ENCODE measurements at regions not wholly inside any gene's neighbourhood (a gene's known extent, or its start where the extent isn't known, plus 50 kb on each side); places are given as distances from the start of the nearest gene placed in this dataset.

DNA sequence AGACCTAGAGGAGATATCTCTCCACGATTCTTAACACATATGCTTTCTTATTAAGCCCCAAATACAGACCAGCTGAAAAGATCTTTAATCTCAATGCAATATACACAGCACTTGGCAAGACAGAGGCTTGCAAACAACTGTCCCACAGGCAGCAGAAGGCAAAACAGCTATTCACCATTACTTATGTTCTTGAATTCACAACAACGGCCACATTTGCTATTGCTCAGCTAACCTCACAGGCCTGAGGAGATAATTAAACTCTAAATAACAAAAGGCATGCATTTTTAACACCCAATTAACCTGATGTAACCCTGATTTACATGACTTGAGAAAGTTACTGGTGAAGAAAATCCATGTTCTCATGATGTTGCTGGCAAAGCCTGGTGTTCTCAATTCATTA lies 216.4 kb downstream of the CRPPA start:
- dilution Hi-C loops (cut with HindIII; ENCODE audit: low sequenced_read_pairs, unreplicated experiment): no loop called here
- no peak overlapping the region for H3K27ac ChIP-seq (ENCODE audit: insufficient read depth, low read length)
- H2AFZ ChIP-seq (replicated peaks; ENCODE audit: low read length, poor library complexity): no peak overlapping the region

More for the DNA sequence above, 216.4 kb downstream of the CRPPA start:
- H3K79me1 ChIP-seq (ENCODE audit: low read depth in 1 of 2, low read length in 2 of 2): no peaks in the 10 kb centered on the region
- no peaks in the 10 kb centered on the region for H3K27me3 ChIP-seq (ENCODE audit: control insufficient read depth, insufficient read depth, low read length)
- no CpG with 5 or more reads among the region's 2 CpGs for WGBS, 2 experiments (ENCODE audit: extremely low coverage in 2 of 2, insufficient read length in 1 of 2)
- H2BK20ac ChIP-seq (ENCODE audit: low read depth, low read length): no peak overlapping the region
- H3K18ac ChIP-seq (ENCODE audit: low read depth, low read length): no peak overlapping the region
- H4K91ac ChIP-seq (ENCODE audit: insufficient read depth, low read depth, low read length): no peak overlapping the region
- H2AK5ac ChIP-seq (ENCODE audit: low read depth, low read length): no peak overlapping the region
- no peak overlapping the region for H2BK15ac ChIP-seq (ENCODE audit: low read depth, low read length)
- no peak overlapping the region for H3K4me2 ChIP-seq (ENCODE audit: low read depth, low read length)
- no peak overlapping the region for H3K9ac ChIP-seq (ENCODE audit: low read depth, low read length)
- no peak overlapping the region for H3K23ac ChIP-seq (ENCODE audit: low read depth, low read length)
- H4K8ac ChIP-seq (ENCODE audit: low read depth in 2 of 2, low read length in 2 of 2): no peak overlapping the region
- H3K36me3 ChIP-seq (ENCODE audit: control insufficient read depth, insufficient read depth, low read length): no peaks in the 10 kb centered on the region
- H3K56ac ChIP-seq (ENCODE audit: extremely low read depth, insufficient read depth, low read length): no peak overlapping the region
- ChIA-PET CTCF (no interaction called here), POLR2A (ENCODE audit: unreplicated experiment) (no interaction called here)
- intact Hi-C loops (cut with micrococcal nuclease) (no loop called here), in situ Hi-C loops (cut with MboI; ENCODE audit: low sequenced_read_pairs) (no loop called here)
- H3K14ac ChIP-seq (replicated peaks; ENCODE audit: low read depth, low read length): no peak overlapping the region
- H4K5ac ChIP-seq (ENCODE audit: low read depth, low read length): no peak overlapping the region
- H2BK5ac ChIP-seq (ENCODE audit: low read depth, low read length, poor library complexity, severe bottlenecking): no peak overlapping the region
- H3K4ac ChIP-seq (ENCODE audit: low read depth, low read length): no peak overlapping the region
- H2AK9ac ChIP-seq (replicated peaks; ENCODE audit: low read depth, low read length, poor library complexity): no peak overlapping the region
- H3K4me3 ChIP-seq (ENCODE audit: insufficient read depth, low read depth, low read length): no peak overlapping the region
- no peaks in the 10 kb centered on the region for H3K9me3 ChIP-seq (ENCODE audit: control insufficient read depth, insufficient read depth, low read length)
- no TSS peak for BruUV-seq (replicated peaks)
- no peaks in the 10 kb centered on the region for H3K9me1 ChIP-seq (ENCODE audit: insufficient read depth, low read length)
- no peaks in the 10 kb centered on the region for H3K4me1 ChIP-seq (ENCODE audit: control insufficient read depth, insufficient read depth, low read length)
- TF ChIP-seq MAFK (IDR thresholded peaks at IDR 0.05; ENCODE audit: low read depth, low read length) (no peak), MAZ (IDR thresholded peaks at IDR 0.05; ENCODE audit: borderline replicate concordance, low read depth, low read length) (no peak), FOS (IDR thresholded peaks at IDR 0.05; ENCODE audit: low read depth, low read length) (no peak), RFX5 (IDR thresholded peaks at IDR 0.05; ENCODE audit: low read depth, low read length) (no peak), MXI1 (IDR thresholded peaks at IDR 0.05; ENCODE audit: borderline replicate concordance, low read depth, low read length) (no peak), POLR2A (IDR thresholded peaks at IDR 0.05; ENCODE audit: low read depth, low read length) (no peak), RCOR1 (IDR thresholded peaks at IDR 0.05; ENCODE audit: insufficient replicate concordance, low read length) (no peak), CEBPB (IDR thresholded peaks at IDR 0.05; ENCODE audit: low read depth, low read length) (no peak), BHLHE40 (IDR thresholded peaks at IDR 0.05; ENCODE audit: low read depth, low read length) (no peak)
- TF ChIP-seq, protein P1, sequence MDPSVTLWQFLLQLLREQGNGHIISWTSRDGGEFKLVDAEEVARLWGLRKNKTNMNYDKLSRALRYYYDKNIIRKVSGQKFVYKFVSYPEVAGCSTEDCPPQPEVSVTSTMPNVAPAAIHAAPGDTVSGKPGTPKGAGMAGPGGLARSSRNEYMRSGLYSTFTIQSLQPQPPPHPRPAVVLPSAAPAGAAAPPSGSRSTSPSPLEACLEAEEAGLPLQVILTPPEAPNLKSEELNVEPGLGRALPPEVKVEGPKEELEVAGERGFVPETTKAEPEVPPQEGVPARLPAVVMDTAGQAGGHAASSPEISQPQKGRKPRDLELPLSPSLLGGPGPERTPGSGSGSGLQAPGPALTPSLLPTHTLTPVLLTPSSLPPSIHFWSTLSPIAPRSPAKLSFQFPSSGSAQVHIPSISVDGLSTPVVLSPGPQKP (IDR thresholded peaks at IDR 0.05; ENCODE audit: borderline replicate concordance, low read depth, low read length): no peak
- TF ChIP-seq, protein P2, sequence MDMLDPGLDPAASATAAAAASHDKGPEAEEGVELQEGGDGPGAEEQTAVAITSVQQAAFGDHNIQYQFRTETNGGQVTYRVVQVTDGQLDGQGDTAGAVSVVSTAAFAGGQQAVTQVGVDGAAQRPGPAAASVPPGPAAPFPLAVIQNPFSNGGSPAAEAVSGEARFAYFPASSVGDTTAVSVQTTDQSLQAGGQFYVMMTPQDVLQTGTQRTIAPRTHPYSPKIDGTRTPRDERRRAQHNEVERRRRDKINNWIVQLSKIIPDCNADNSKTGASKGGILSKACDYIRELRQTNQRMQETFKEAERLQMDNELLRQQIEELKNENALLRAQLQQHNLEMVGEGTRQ (IDR thresholded peaks at IDR 0.05; ENCODE audit: low read depth, low read length): no peak
- DNase-seq (no peak), ATAC-seq (ENCODE audit: low read depth) (no peak)
- no peak overlapping the region for H2BK120ac ChIP-seq (ENCODE audit: low read depth, low read length)
- no peaks in the 10 kb centered on the region for H4K20me1 ChIP-seq (ENCODE audit: insufficient read depth, low read length)
